Psoas muscle (tissue), 7 donors: ENCODE measurements at regions not wholly inside any gene's neighbourhood (a gene's known extent, or its start where the extent isn't known, plus 50 kb on each side); places are given as distances from the start of the nearest gene placed in this dataset.

Source experiments
- ATAC-seq, 4 donors: fragments of 200-7000 bp; cut with Tn5 transposase; one replicate each; pipeline ENCODE4 v1.9.1; 2020; ENCODE audit warnings: moderate library complexity in 3 of 4, mild to moderate bottlenecking in 2 of 4
- DNase-seq, 2 donors: peaks; one replicate each; pipeline ENCODE4 v3.0.0-alpha.2; 2020
- H3K27ac ChIP-seq: fragments of 200-600 bp; one replicate; pipeline ENCODE4 v1.8.0; 2022
- H3K27me3 ChIP-seq, 3 donors: fragments of 200-600 bp in 1 of 3; one replicate each; pipeline versions ENCODE4 v1.6.1 to v1.8.0; 2013 to 2022; ENCODE audit warnings: low read length in 2 of 3, mild to moderate bottlenecking in 2 of 3, moderate library complexity in 1 of 3; ENCODE audit not compliant: insufficient read depth in 3 of 3
- H3K36me3 ChIP-seq, 2 donors: fragments of 200-600 bp in 1 of 2; one replicate each; pipeline versions ENCODE4 v1.6.1 to v1.8.0; 2013 to 2022; ENCODE audit warnings: low read depth in 1 of 2, mild to moderate bottlenecking in 1 of 2, moderate library complexity in 1 of 2; ENCODE audit not compliant: insufficient read depth in 1 of 2
- H3K4me1 ChIP-seq: fragments of 200-600 bp; one replicate; pipeline ENCODE4 v1.8.0; 2022
- H3K4me3 ChIP-seq: fragments of 200-600 bp; one replicate; pipeline ENCODE4 v1.8.0; 2022; ENCODE audit warnings: mild to moderate bottlenecking
- H3K9me3 ChIP-seq: fragments of 200-600 bp; one replicate; pipeline ENCODE4 v1.8.0; 2022
- WGBS, 3 donors: extraction: QIAGEN DNeasy Blood & Tissue Kit; methylation state at CpG; one replicate each; pipeline versions ENCODE4 v1.1.6 to v1.1.7; 2013; 5-methylcytosine and 5-hydroxymethylcytosine counted together
- intact Hi-C, 2 donors: fragments of 100-400 bp; cut with DNase I; formaldehyde crosslinking; loops; one replicate each; pipeline versions ENCODE4 v1.11.0 to v1.14.2; 2022
- TF ChIP-seq, protein P1 (sequence below): fragments of 200-600 bp; IDR thresholded peaks from one replicate; pipeline ENCODE4 v1.8.0; 2022; ENCODE audit warnings: antibody characterized with exemption
- donor health status: healthy with polysubstance abuse.
- donor health status: DM: no; HTN: no; CAD: no; lungs with moderate emphysema.
- donor health status: Bipolar disorder and iron deficiency.
- donor health status: healthy.
- donor health status: DM: yes; HTN: yes; CAD: no.
- donor health status: DM: no; HTN: no; CAD: no.
- donor health status: DM: yes; HTN: yes; CAD: no.

DNA sequence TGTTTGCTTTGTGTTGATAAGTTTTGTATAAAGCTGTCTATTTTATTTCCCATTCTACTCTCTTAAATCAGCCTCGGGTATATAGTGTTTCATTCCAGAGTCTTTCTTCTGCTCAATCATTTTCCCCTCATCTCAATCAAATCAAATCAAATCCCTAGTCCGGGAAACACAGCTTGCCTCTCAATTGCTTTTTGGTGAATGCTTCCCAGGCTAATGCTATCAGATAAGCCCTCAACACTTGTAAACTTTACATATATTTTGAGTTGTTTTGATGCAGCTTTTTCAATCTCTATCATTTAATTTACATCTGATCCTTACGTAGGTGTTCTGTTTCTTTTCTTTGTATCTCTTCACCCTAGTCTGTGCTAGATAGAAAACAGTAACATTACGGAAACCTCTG lies 416.7 kb upstream of the PDE3A start:
- DNase-seq (no peak), ATAC-seq (no peak)
- no peak overlapping the region for H3K4me3 ChIP-seq
- intact Hi-C loops = no loop called here
- TF ChIP-seq, protein P1, sequence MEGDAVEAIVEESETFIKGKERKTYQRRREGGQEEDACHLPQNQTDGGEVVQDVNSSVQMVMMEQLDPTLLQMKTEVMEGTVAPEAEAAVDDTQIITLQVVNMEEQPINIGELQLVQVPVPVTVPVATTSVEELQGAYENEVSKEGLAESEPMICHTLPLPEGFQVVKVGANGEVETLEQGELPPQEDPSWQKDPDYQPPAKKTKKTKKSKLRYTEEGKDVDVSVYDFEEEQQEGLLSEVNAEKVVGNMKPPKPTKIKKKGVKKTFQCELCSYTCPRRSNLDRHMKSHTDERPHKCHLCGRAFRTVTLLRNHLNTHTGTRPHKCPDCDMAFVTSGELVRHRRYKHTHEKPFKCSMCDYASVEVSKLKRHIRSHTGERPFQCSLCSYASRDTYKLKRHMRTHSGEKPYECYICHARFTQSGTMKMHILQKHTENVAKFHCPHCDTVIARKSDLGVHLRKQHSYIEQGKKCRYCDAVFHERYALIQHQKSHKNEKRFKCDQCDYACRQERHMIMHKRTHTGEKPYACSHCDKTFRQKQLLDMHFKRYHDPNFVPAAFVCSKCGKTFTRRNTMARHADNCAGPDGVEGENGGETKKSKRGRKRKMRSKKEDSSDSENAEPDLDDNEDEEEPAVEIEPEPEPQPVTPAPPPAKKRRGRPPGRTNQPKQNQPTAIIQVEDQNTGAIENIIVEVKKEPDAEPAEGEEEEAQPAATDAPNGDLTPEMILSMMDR = no peak
- H3K27ac ChIP-seq = no peak overlapping the region
- H3K36me3 ChIP-seq = no peaks in the 10 kb centered on the region
- H3K4me1 ChIP-seq = no peaks in the 10 kb centered on the region
- H3K27me3 ChIP-seq = no peaks in the 10 kb centered on the region
- H3K9me3 ChIP-seq = no peaks in the 10 kb centered on the region
- WGBS, 3 donors = 79 to 83% (median 81%) methylated on average over 4 of the region's 4 CpGs

DNA sequence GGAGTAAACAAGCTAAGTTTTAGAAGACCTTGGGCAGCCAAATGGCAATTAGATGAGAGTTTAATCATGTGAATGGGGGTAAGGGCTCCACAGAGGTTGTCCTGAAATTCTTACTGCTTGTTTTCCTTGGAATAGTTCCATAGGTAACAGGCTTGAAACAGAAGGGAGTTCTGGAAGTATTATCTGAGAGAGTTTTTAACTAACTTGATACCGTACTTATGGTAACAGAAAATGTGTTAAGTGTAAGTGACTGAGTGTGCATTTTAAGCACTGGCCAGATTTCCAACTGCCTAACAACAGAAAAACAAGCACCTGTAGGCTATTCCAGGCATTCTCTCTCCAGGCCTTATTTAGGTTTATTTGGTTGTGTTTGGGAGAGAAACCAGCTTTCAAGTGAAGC lies 414.6 kb upstream of the PDE3A start:
- Histone ChIP-seq H3K27ac (no peak overlapping the region), H3K9me3 (no peaks in the 10 kb centered on the region), H3K4me1 (no peaks in the 10 kb centered on the region), H3K27me3 (no peaks in the 10 kb centered on the region), H3K4me3 (no peak overlapping the region), H3K36me3 (no peaks in the 10 kb centered on the region)
- WGBS, 3 donors = 69 to 92% (median 88%) methylated on average over 1 of the region's 1 CpG
- intact Hi-C loops = no loop called here
- TF ChIP-seq, protein P1 = no peak
- no peak for DNase-seq
- no peak for ATAC-seq

DNA sequence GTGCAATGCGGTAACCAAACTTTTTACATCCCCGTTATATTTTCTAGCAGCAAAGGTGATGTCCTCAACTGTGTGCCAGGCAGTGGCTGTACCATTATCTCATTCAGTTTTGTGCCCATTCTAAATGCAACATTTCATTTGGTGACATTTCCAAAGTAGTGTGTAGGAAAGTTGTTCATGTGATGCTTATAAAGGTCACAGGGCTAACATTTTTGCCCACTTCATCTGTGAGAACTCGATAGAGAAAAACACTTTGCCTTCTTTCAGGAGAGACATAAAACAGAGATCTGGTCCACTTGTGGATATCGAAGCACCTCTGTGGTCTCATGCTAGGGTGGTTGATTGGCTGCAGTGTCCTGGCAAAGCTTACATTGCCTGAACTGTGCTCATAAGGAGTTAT lies 414.2 kb upstream of the PDE3A start:
- Histone ChIP-seq H3K27me3 (no peaks in the 10 kb centered on the region), H3K4me1 (no peaks in the 10 kb centered on the region), H3K4me3 (no peak overlapping the region), H3K36me3 (no peaks in the 10 kb centered on the region), H3K9me3 (no peaks in the 10 kb centered on the region), H3K27ac (no peak overlapping the region)
- ATAC-seq (no peak), DNase-seq (no peak)
- intact Hi-C loops = no loop called here
- WGBS, 3 donors = 90 to 94% (median 92%) methylated on average over 4 of the region's 4 CpGs
- TF ChIP-seq, protein P1 = no peak

DNA sequence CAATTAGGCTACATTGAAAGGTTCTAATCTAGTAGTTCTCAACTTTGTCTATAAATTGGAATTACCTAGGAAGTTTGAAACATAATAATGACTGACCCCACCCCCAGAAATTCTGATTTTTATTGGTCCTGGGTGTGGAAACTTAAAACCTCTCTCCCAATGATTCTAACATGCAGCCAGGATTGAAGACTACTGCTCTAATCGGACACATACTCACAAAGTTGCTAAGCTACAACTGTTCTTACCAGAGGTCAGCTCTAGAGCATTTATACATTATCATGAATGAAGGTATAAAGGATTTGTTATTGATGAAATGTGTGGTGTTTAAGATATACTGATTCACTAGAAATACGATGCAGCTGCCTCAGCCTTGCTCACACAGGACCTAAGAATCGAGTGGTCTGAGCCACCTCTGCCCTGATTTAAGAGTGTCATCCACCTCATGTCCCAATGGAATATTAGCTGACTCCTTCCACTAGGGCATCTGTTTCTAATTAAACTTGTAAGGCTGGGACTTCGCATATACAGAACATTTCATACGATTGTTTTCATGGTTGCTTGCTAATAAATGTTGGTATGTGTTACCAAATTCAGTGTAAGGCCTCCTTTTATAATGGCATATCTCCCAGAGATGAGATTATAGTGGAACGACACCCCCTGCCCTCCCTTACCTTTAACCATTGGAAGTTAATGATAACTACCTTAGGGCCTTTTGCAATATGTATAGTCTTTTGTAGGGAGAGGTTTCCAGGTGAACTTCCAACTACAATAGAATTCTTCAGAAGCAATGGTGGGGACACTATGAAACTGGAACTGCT lies 410.8 kb upstream of the PDE3A start:
- TF ChIP-seq, protein P1 = no peak
- WGBS, 3 donors = 33 to 68% (median 52%) methylated on average over 6 of the region's 6 CpGs
- ATAC-seq = no peak
- no peak for DNase-seq
- Histone ChIP-seq H3K27ac (no peak overlapping the region), H3K4me3 (no peak overlapping the region), H3K4me1 (no peaks in the 10 kb centered on the region), H3K36me3 (no peaks in the 10 kb centered on the region), H3K9me3 (no peaks in the 10 kb centered on the region), H3K27me3 (no peaks in the 10 kb centered on the region)
- intact Hi-C loops = no loop called here

DNA sequence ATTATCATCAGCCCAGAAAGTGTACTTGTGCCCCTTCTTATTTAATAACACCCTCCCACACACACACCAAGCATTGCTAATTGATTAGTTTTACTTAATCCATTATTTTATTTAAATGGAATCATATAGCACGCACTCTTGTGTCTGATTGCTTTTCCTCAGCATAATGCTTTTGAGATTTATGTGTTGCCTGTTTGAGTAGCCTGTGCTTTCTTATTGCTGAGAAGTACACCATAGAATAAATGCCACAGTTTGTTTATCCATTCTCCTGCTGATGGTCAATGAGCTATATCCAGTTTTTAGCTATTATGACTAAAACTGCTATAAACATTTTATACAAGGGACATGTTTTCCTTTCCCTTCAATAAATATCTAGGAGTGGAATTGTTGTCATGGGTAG lies 409.9 kb upstream of the PDE3A start:
- no peaks in the 10 kb centered on the region for H3K9me3 ChIP-seq
- ATAC-seq (no peak), DNase-seq (no peak)
- no peak overlapping the region for H3K4me3 ChIP-seq
- H3K27ac ChIP-seq = no peak overlapping the region
- TF ChIP-seq, protein P1 = no peak
- no peaks in the 10 kb centered on the region for H3K27me3 ChIP-seq
- no peaks in the 10 kb centered on the region for H3K36me3 ChIP-seq
- 89 to 94% (median 93%) methylated on average over 1 of the region's 1 CpG for WGBS, 3 donors
- intact Hi-C loops = no loop called here
- no peaks in the 10 kb centered on the region for H3K4me1 ChIP-seq
